Naive thymus-derived CD4-positive, alpha-beta T cell (primary cell): ENCODE measurements at regions not wholly inside any gene's neighbourhood (a gene's known extent, or its start where the extent isn't known, plus 50 kb on each side); places are given as distances from the start of the nearest gene placed in this dataset.

Experiments
- ATAC-seq: fragments of 150-1000 bp; cut with Tn5 transposase; 2 replicates; pipeline ENCODE4 v1.10.0; 2021; ENCODE audit warnings: mild to moderate bottlenecking, moderate library complexity
- CTCF ChIA-PET: fragments of 350-600 bp; sonication (Branson Sonifier 250); formaldehyde crosslinking; loops from one replicate; lab custom pipeline; 2021; ENCODE audit warnings: antibody characterized with exemption; lab: Charles Lee
- POLR2A ChIA-PET: fragments of 350-600 bp; sonication (Branson Sonifier 250); formaldehyde crosslinking; loops from one replicate; lab custom pipeline; 2021; ENCODE audit warnings: antibody characterized with exemption, inconsistent platforms; lab: Charles Lee
- DNase-seq, 9 donors: peaks; one replicate each; pipeline versions ENCODE4 v3.0.0 to v3.0.0-alpha.2; 2020 to 2022; ENCODE audit warnings: mixed read lengths in 1 of 9
- H3K27ac ChIP-seq: one replicate; pipeline ENCODE4 v1.7.0; 2013; ENCODE audit warnings: mild to moderate bottlenecking, low read depth, low read length, moderate library complexity
- H3K27me3 ChIP-seq, 2 donors: one replicate each; pipeline ENCODE4 v1.7.0; 2013; ENCODE audit warnings: low read length in 2 of 2, mild to moderate bottlenecking in 2 of 2, moderate library complexity in 2 of 2; ENCODE audit not compliant: control insufficient read depth in 2 of 2, insufficient read depth in 2 of 2
- H3K36me3 ChIP-seq, 3 experiments: 1 replicate in 2 of 3; 2 replicates in 1 of 3; pipeline ENCODE4 v1.7.0; 2013; ENCODE audit warnings: low read length in 3 of 3, mild to moderate bottlenecking in 3 of 3, moderate library complexity in 1 of 3; ENCODE audit not compliant: insufficient read depth in 3 of 3, control insufficient read depth in 2 of 3
- H3K4me1 ChIP-seq, 2 donors: one replicate each; pipeline ENCODE4 v1.7.0; 2013; ENCODE audit warnings: low read length in 2 of 2, mild to moderate bottlenecking in 2 of 2, moderate library complexity in 1 of 2; ENCODE audit not compliant: control insufficient read depth in 2 of 2, insufficient read depth in 2 of 2
- H3K4me3 ChIP-seq: 2 replicates; pipeline ENCODE4 v1.7.0; 2013; ENCODE audit warnings: mild to moderate bottlenecking, low read length
- H3K9me3 ChIP-seq, 3 experiments: 1 replicate in 2 of 3; 2 replicates in 1 of 3; pipeline ENCODE4 v1.7.0; 2013; ENCODE audit warnings: low read length in 3 of 3; ENCODE audit not compliant: control insufficient read depth in 2 of 3
- H3K27ac Mint-ChIP-seq, 9 donors: one replicate each; pipeline ENCODE4 v1.8.0; 2020 to 2022; ENCODE audit warnings: mixed read lengths in 9 of 9, mild to moderate bottlenecking in 8 of 9, moderate library complexity in 5 of 9, inconsistent platforms in 2 of 9
- H3K27me3 Mint-ChIP-seq, 5 donors: one replicate each; pipeline ENCODE4 v1.8.0; 2021 to 2022; ENCODE audit warnings: mixed read lengths in 5 of 5, mild to moderate bottlenecking in 1 of 5
- H3K36me3 Mint-ChIP-seq, 5 donors: one replicate each; pipeline ENCODE4 v1.8.0; 2020 to 2022; ENCODE audit warnings: mixed read lengths in 5 of 5, mild to moderate bottlenecking in 3 of 5, inconsistent platforms in 1 of 5
- H3K4me1 Mint-ChIP-seq, 7 donors: one replicate each; pipeline ENCODE4 v1.8.0; 2020 to 2022; ENCODE audit warnings: mixed read lengths in 7 of 7, mild to moderate bottlenecking in 3 of 7, inconsistent platforms in 1 of 7
- H3K4me3 Mint-ChIP-seq, 10 donors: one replicate each; pipeline ENCODE4 v1.8.0; 2020 to 2022; ENCODE audit warnings: mild to moderate bottlenecking in 10 of 10, mixed read lengths in 10 of 10, moderate library complexity in 6 of 10, inconsistent platforms in 2 of 10
- H3K9me3 Mint-ChIP-seq, 11 donors: one replicate each; pipeline ENCODE4 v1.8.0; 2020 to 2022; ENCODE audit warnings: mixed read lengths in 11 of 11, mild to moderate bottlenecking in 4 of 11, inconsistent platforms in 1 of 11, moderate library complexity in 1 of 11
- intact Hi-C, 2 donors: fragments of 100-400 bp; cut with micrococcal nuclease; formaldehyde crosslinking; loops; one replicate each; pipeline ENCODE4 v1.15.1; 2023

GRCh38 chr4:125398263-125399002 lies 83.7 kb downstream of the FAT4 start:
- intact Hi-C loops = no loop called here
- DNase-seq (no peak), ATAC-seq (no peak)
- POLR2A ChIA-PET = no interaction called here
- Histone ChIP-seq H3K4me1 (no peaks in the 10 kb centered on the region), H3K9me3 (no peaks in the 10 kb centered on the region), H3K27me3 (peaks cover 0 to 3% of the 10 kb centered on the region in 2 donors), H3K4me3 (no peak overlapping the region), H3K27ac (no peak overlapping the region), H3K36me3 (no peaks in the 10 kb centered on the region)
- Mint-ChIP-seq H3K9me3 (peaks cover 0 to 2% (median 0%) of the 10 kb centered on the region in 11 donors), H3K27ac (no peak overlapping the region), H3K4me3 (no peak overlapping the region), H3K4me1 (no peaks in the 10 kb centered on the region), H3K36me3 (no peaks in the 10 kb centered on the region), H3K27me3 (no peaks in the 10 kb centered on the region)
- CTCF ChIA-PET = no interaction called here

GRCh38 chr4:125400756-125401155 lies 86.0 kb downstream of the FAT4 start:
- no peaks in the 10 kb centered on the region for H3K27me3 Mint-ChIP-seq
- H3K9me3 Mint-ChIP-seq = peaks cover 0 to 3% (median 0%) of the 10 kb centered on the region in 11 donors
- H3K4me1 Mint-ChIP-seq = no peaks in the 10 kb centered on the region
- H3K9me3 ChIP-seq = no peaks in the 10 kb centered on the region
- H3K27ac ChIP-seq = no peak overlapping the region
- H3K27me3 ChIP-seq = peaks cover 0 to 3% of the 10 kb centered on the region in 2 donors
- ATAC-seq (no peak), DNase-seq (no peak)
- H3K27ac Mint-ChIP-seq = no peak overlapping the region
- H3K4me1 ChIP-seq = no peaks in the 10 kb centered on the region
- H3K36me3 ChIP-seq = no peaks in the 10 kb centered on the region
- ChIA-PET CTCF (no interaction called here), POLR2A (no interaction called here)
- no peak overlapping the region for H3K4me3 Mint-ChIP-seq
- no peaks in the 10 kb centered on the region for H3K36me3 Mint-ChIP-seq
- intact Hi-C loops = no loop called here
- no peak overlapping the region for H3K4me3 ChIP-seq

- no peaks in the 10 kb centered on the region for H3K27me3 Mint-ChIP-seq
- ChIA-PET POLR2A (no interaction called here), CTCF (no interaction called here)
Observed at GRCh38 chr4:125401784-125402183, 87.0 kb downstream of the FAT4 start.

GRCh38 chr4:125420526-125420925 lies 105.8 kb downstream of the FAT4 start:
- H3K4me3 Mint-ChIP-seq = no peak overlapping the region
- DNase-seq = no peak
- H3K4me1 Mint-ChIP-seq = no peaks in the 10 kb centered on the region

More at GRCh38 chr4:125401784-125402183, 87.0 kb downstream of the FAT4 start:
- H3K27ac Mint-ChIP-seq = no peak overlapping the region
- ATAC-seq = no peak
- no peak for DNase-seq
- Histone ChIP-seq H3K27ac (no peak overlapping the region), H3K36me3 (no peaks in the 10 kb centered on the region), H3K27me3 (peaks cover 0 to 3% of the 10 kb centered on the region in 2 donors), H3K4me3 (no peak overlapping the region), H3K4me1 (no peaks in the 10 kb centered on the region), H3K9me3 (peaks cover 0 to 6% (median 0%) of the 10 kb centered on the region in 3 experiments)
- intact Hi-C loops = no loop called here
- H3K9me3 Mint-ChIP-seq = peaks cover 0 to 3% (median 0%) of the 10 kb centered on the region in 11 donors
- no peaks in the 10 kb centered on the region for H3K4me1 Mint-ChIP-seq
- H3K36me3 Mint-ChIP-seq = no peaks in the 10 kb centered on the region
- H3K4me3 Mint-ChIP-seq = no peak overlapping the region

GRCh38 chr4:125421547-125421946 lies 106.8 kb downstream of the FAT4 start:
- Mint-ChIP-seq H3K27me3 (no peaks in the 10 kb centered on the region), H3K4me3 (no peak overlapping the region), H3K27ac (no peak overlapping the region), H3K36me3 (no peaks in the 10 kb centered on the region), H3K4me1 (no peaks in the 10 kb centered on the region), H3K9me3 (peaks cover 0 to 6% (median 2%) of the 10 kb centered on the region in 11 donors)
- CTCF ChIA-PET = no interaction called here
- POLR2A ChIA-PET = no interaction called here
- Histone ChIP-seq H3K4me3 (no peak overlapping the region), H3K27ac (no peak overlapping the region), H3K9me3 (no peaks in the 10 kb centered on the region), H3K27me3 (no peaks in the 10 kb centered on the region), H3K36me3 (no peaks in the 10 kb centered on the region), H3K4me1 (no peaks in the 10 kb centered on the region)
- intact Hi-C loops = no loop called here
- ATAC-seq (no peak), DNase-seq (no peak)

More at GRCh38 chr4:125420526-125420925, 105.8 kb downstream of the FAT4 start:
- H3K9me3 Mint-ChIP-seq = peaks cover 0 to 6% (median 3%) of the 10 kb centered on the region in 11 donors
- H3K27me3 Mint-ChIP-seq = no peaks in the 10 kb centered on the region
- ATAC-seq = no peak
- H3K36me3 ChIP-seq = no peaks in the 10 kb centered on the region
- no peaks in the 10 kb centered on the region for H3K4me1 ChIP-seq
- H3K27ac ChIP-seq = no peak overlapping the region
- intact Hi-C loops = no loop called here
- H3K27me3 ChIP-seq = no peaks in the 10 kb centered on the region
- no peaks in the 10 kb centered on the region for H3K36me3 Mint-ChIP-seq
- ChIA-PET CTCF (no interaction called here), POLR2A (no interaction called here)
- H3K4me3 ChIP-seq = no peak overlapping the region
- no peaks in the 10 kb centered on the region for H3K9me3 ChIP-seq
- H3K27ac Mint-ChIP-seq = no peak overlapping the region

GRCh38 chr4:125423124-125423523 lies 108.4 kb downstream of the FAT4 start:
- Histone ChIP-seq H3K36me3 (no peaks in the 10 kb centered on the region), H3K9me3 (no peaks in the 10 kb centered on the region), H3K4me1 (no peaks in the 10 kb centered on the region), H3K27me3 (no peaks in the 10 kb centered on the region), H3K27ac (no peak overlapping the region), H3K4me3 (no peak overlapping the region)
- H3K9me3 Mint-ChIP-seq = peaks cover 0 to 6% (median 2%) of the 10 kb centered on the region in 11 donors
- no peaks in the 10 kb centered on the region for H3K4me1 Mint-ChIP-seq
- DNase-seq = no peak
- H3K36me3 Mint-ChIP-seq = no peaks in the 10 kb centered on the region
- ChIA-PET CTCF (no interaction called here), POLR2A (no interaction called here)
- H3K4me3 Mint-ChIP-seq = no peak overlapping the region
- intact Hi-C loops = no loop called here
- no peak overlapping the region for H3K27ac Mint-ChIP-seq
- no peak for ATAC-seq
- H3K27me3 Mint-ChIP-seq = no peaks in the 10 kb centered on the region

- no peak overlapping the region for H3K27ac Mint-ChIP-seq
- no peak for ATAC-seq
- H3K4me3 Mint-ChIP-seq = no peak overlapping the region
- Histone ChIP-seq H3K27me3 (no peaks in the 10 kb centered on the region), H3K36me3 (no peaks in the 10 kb centered on the region), H3K4me1 (no peaks in the 10 kb centered on the region), H3K4me3 (no peak overlapping the region), H3K27ac (no peak overlapping the region), H3K9me3 (no peaks in the 10 kb centered on the region)
- no peaks in the 10 kb centered on the region for H3K27me3 Mint-ChIP-seq
- H3K4me1 Mint-ChIP-seq = peaks cover 0 to 1% (median 0%) of the 10 kb centered on the region in 7 donors
- no peak for DNase-seq
- POLR2A ChIA-PET = no interaction called here
- intact Hi-C loops = no loop called here
- CTCF ChIA-PET = no interaction called here
- no peaks in the 10 kb centered on the region for H3K36me3 Mint-ChIP-seq
- H3K9me3 Mint-ChIP-seq = peaks cover 0 to 5% (median 0%) of the 10 kb centered on the region in 11 donors
Observed at GRCh38 chr4:125428832-125429231, 114.1 kb downstream of the FAT4 start.
